H1 (cell line): ENCODE measurements at regions not wholly inside any gene's neighbourhood (a gene's known extent, or its start where the extent isn't known, plus 50 kb on each side); places are given as distances from the start of the nearest gene placed in this dataset.

Experiments used
- CBX5 ChIP-seq: fragments of 300-800, 300-1000 bp; sonication (generic); IDR thresholded peaks from 2 replicates; pipeline ENCODE4 v1.7.1; 2016; ENCODE audit warnings: antibody characterized with exemption, low read length, low read depth
- CEBPB ChIP-seq: IDR thresholded peaks from 2 replicates; pipeline ENCODE4 v1.6.1; 2012; ENCODE audit warnings: low read depth, low read length
- EGR1 ChIP-seq: IDR thresholded peaks from 2 replicates; pipeline ENCODE4 v1.6.1; 2011; ENCODE audit warnings: low read depth, low read length, borderline replicate concordance
- POLR2A ChIP-seq, 2 experiments: IDR thresholded peaks; 1 replicate in 1 of 2; 2 replicates in 1 of 2; pipeline ENCODE4 v1.6.1; 2011; ENCODE audit warnings: low read depth in 2 of 2, low read length in 2 of 2, mild to moderate bottlenecking in 2 of 2; ENCODE audit errors: control extremely low read depth in 1 of 2
- RAD21 ChIP-seq, 2 experiments: IDR thresholded peaks in 1 of 2; conservative IDR thresholded peaks in 1 of 2; 2 replicates each; pipeline ENCODE4 v1.6.1; 2011; ENCODE audit warnings: low read depth in 2 of 2, low read length in 2 of 2, improper control_type of control experiment in 1 of 2, inconsistent platforms in 1 of 2, mild to moderate bottlenecking in 1 of 2, moderate library complexity in 1 of 2
- RFX5 ChIP-seq: IDR thresholded peaks from 2 replicates; pipeline ENCODE4 v1.6.1; 2011; ENCODE audit warnings: low read depth, low read length, improper control_type of control experiment, borderline replicate concordance
- RXRA ChIP-seq: IDR thresholded peaks from 2 replicates; pipeline ENCODE4 v1.6.1; 2011; ENCODE audit warnings: low read depth, mild to moderate bottlenecking, low read length, moderate library complexity; ENCODE audit not compliant: insufficient read depth
- TAF1 ChIP-seq: IDR thresholded peaks from 2 replicates; pipeline ENCODE4 v1.6.1; 2011; ENCODE audit warnings: mild to moderate bottlenecking, low read depth, low read length
- TBP ChIP-seq: IDR thresholded peaks from 2 replicates; pipeline ENCODE4 v1.6.1; 2011; ENCODE audit warnings: low read depth, low read length, improper control_type of control experiment
- ZNF274 ChIP-seq: IDR thresholded peaks from 2 replicates; pipeline ENCODE4 v1.7.0; 2012; ENCODE audit warnings: low read length, borderline replicate concordance; ENCODE audit errors: extremely low read depth

DNA sequence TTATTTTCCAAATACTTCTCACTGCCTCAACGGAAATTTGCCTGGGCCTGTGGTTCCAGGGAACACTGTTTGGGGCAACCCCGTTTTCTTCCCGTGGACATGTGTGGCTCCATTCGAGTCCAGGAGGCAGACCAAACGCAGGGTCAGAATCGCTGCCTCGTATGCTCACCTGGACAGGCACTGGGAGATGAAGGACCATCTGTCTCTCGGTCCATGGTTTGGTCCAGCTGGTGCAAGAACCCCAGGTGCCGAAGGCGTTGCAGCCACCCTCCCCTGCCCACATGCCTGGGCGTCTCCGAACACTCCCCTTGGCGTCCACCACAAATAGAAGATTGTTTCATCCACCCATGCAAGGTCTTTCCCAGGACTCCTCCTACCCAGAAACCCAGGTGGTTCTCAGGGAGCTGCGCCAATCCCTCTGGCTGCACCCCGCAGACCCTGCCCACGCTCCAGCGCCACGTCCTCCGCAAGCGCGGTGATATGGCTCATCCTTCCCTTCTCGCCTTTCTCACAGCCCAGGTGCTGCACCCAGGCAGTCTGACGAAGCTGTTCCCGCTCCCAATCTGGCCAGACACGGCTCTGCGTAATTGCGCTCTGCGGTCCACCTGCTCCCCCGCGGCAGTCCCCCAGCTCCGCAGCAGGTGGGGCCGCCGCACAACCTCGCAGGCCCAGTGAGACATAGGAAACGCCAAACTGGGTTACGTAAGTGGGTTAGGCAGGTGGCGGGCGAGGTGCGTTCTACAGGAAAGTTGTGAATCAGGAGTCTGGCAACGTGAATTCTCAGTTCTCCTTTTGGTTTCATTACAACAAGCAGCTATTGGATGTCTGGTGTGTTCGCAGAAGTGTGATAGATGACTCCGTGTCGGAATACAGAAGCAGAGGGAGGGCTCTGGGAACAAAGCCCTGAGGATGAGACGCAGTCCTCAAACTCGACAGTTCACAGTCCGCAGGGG lies 146.2 kb upstream of the ECI2 start (continued):
- TF ChIP-seq RXRA, result no peak
- TF ChIP-seq RFX5, result no peak
- 0 out of 2 replicates have a peak, but pooled peaks have one; percentile 24 for TF ChIP-seq TAF1
- TF ChIP-seq CBX5, result no peak
- no peak for TF ChIP-seq ZNF274
- TF ChIP-seq CEBPB, result peak; percentile 32; the same call in 1 of the 2 replicates
- no peak for TF ChIP-seq POLR2A (IDR thresholded peaks at IDR 0.05; ENCODE audit: control extremely low read depth in 1 of 2, low read depth in 2 of 2, low read length in 2 of 2)
- peak; percentile 61 to 73; a peak in 3 of 4 replicates for TF ChIP-seq RAD21 (IDR thresholded peaks at IDR 0.05 in 1 of 2, conservative IDR thresholded peaks at IDR 0.05 in 1 of 2; ENCODE audit: low read depth in 2 of 2, low read length in 2 of 2)
- no peak for TF ChIP-seq EGR1
- no peak for TF ChIP-seq TBP
